Parathyroid adenoma (tissue), 2 donors: ENCODE measurements at regions not wholly inside any gene's neighbourhood (a gene's known extent, or its start where the extent isn't known, plus 50 kb on each side); places are given as distances from the start of the nearest gene placed in this dataset.

ENCODE experiments used
- H2AFZ ChIP-seq: fragments of 300-600 bp; sonication (generic); one replicate; pipeline ENCODE4 v1.7.0; 2017; ENCODE audit warnings: antibody characterized with exemption, mild to moderate bottlenecking
- H3K27ac ChIP-seq: fragments of 300-600 bp; sonication (generic); one replicate; pipeline ENCODE4 v1.7.0; 2017
- H3K27me3 ChIP-seq: fragments of 300-600 bp; sonication (generic); one replicate; pipeline ENCODE4 v1.7.0; 2017; ENCODE audit warnings: low read length; ENCODE audit not compliant: control insufficient read depth, insufficient read depth
- H3K36me3 ChIP-seq: fragments of 300-600 bp; sonication (generic); one replicate; pipeline ENCODE4 v1.7.0; 2017; ENCODE audit warnings: low read length; ENCODE audit not compliant: control insufficient read depth, insufficient read depth
- H3K4me1 ChIP-seq: fragments of 300-600 bp; sonication (generic); one replicate; pipeline ENCODE4 v1.7.0; 2017; ENCODE audit warnings: control low read depth
- H3K4me2 ChIP-seq: fragments of 300-600 bp; sonication (generic); one replicate; pipeline ENCODE4 v1.7.0; 2017; ENCODE audit warnings: low read length
- H3K4me3 ChIP-seq: fragments of 300-600 bp; sonication (generic); one replicate; pipeline ENCODE4 v1.7.0; 2017; ENCODE audit warnings: low read depth, low read length
- H3K79me2 ChIP-seq: fragments of 300-600 bp; sonication (generic); one replicate; pipeline ENCODE4 v1.7.0; 2017; ENCODE audit warnings: control low read depth
- H3K9ac ChIP-seq: fragments of 300-600 bp; sonication (generic); one replicate; pipeline ENCODE4 v1.7.0; 2017; ENCODE audit warnings: mild to moderate bottlenecking
- H3K9me3 ChIP-seq: fragments of 300-600 bp; sonication (generic); one replicate; pipeline ENCODE4 v1.7.0; 2017; ENCODE audit warnings: low read length; ENCODE audit not compliant: control insufficient read depth
- CTCF ChIP-seq: fragments of 300-600 bp; sonication (generic); IDR thresholded peaks from one replicate; pipeline ENCODE4 v1.7.0; 2017; ENCODE audit warnings: antibody characterized with exemption, mild to moderate bottlenecking
- donor health status: primary hyperparathyroidism.

- H3K9me3 ChIP-seq, result no peaks in the 10 kb centered on the region
- no peak overlapping the region for H3K9ac ChIP-seq
- H3K27me3 ChIP-seq, result no peaks in the 10 kb centered on the region
- no peaks in the 10 kb centered on the region for H3K4me1 ChIP-seq
- no peak overlapping the region for H3K4me2 ChIP-seq
- no peak overlapping the region for H3K27ac ChIP-seq
- no peak overlapping the region for H3K4me3 ChIP-seq
- no peak for TF ChIP-seq CTCF
- H2AFZ ChIP-seq, result no peak overlapping the region
- H3K36me3 ChIP-seq, result no peaks in the 10 kb centered on the region
- no peaks in the 10 kb centered on the region for H3K79me2 ChIP-seq
Observed at GRCh38 chr5:72625332-72625731, 118.1 kb upstream of the ZNF366 start.

GRCh38 chr5:72624641-72625236 lies 117.5 kb upstream of the ZNF366 start:
- Histone ChIP-seq H3K36me3 (no peaks in the 10 kb centered on the region), H3K9ac (no peak overlapping the region), H3K4me2 (no peak overlapping the region), H3K4me3 (no peak overlapping the region), H3K79me2 (no peaks in the 10 kb centered on the region), H3K27me3 (no peaks in the 10 kb centered on the region), H2AFZ (peak overlapping the region; percentile 9), H3K4me1 (no peaks in the 10 kb centered on the region), H3K9me3 (no peaks in the 10 kb centered on the region), H3K27ac (no peak overlapping the region)
- no peak for TF ChIP-seq CTCF

GRCh38 chr5:72623936-72624335 lies 116.7 kb upstream of the ZNF366 start:
- no peak overlapping the region for H3K4me2 ChIP-seq
- no peak overlapping the region for H3K9ac ChIP-seq
- H2AFZ ChIP-seq, result no peak overlapping the region
- no peak overlapping the region for H3K27ac ChIP-seq
- no peak for TF ChIP-seq CTCF
- no peaks in the 10 kb centered on the region for H3K9me3 ChIP-seq
- H3K79me2 ChIP-seq, result no peaks in the 10 kb centered on the region
- no peak overlapping the region for H3K4me3 ChIP-seq
- H3K27me3 ChIP-seq, result no peaks in the 10 kb centered on the region
- H3K4me1 ChIP-seq, result peaks cover 8% of the 10 kb centered on the region
- no peaks in the 10 kb centered on the region for H3K36me3 ChIP-seq

GRCh38 chr5:72623323-72623722 lies 116.1 kb upstream of the ZNF366 start:
- no peak overlapping the region for H3K27ac ChIP-seq
- no peaks in the 10 kb centered on the region for H3K27me3 ChIP-seq
- H3K9me3 ChIP-seq, result no peaks in the 10 kb centered on the region
- no peak for TF ChIP-seq CTCF
- no peaks in the 10 kb centered on the region for H3K36me3 ChIP-seq
- H3K4me2 ChIP-seq, result no peak overlapping the region
- peaks cover 11% of the 10 kb centered on the region for H3K4me1 ChIP-seq
- no peaks in the 10 kb centered on the region for H3K79me2 ChIP-seq
- H3K9ac ChIP-seq, result no peak overlapping the region
- H2AFZ ChIP-seq, result no peak overlapping the region
- no peak overlapping the region for H3K4me3 ChIP-seq

- no peak overlapping the region for H2AFZ ChIP-seq
- H3K9ac ChIP-seq, result no peak overlapping the region
- TF ChIP-seq CTCF, result no peak
- H3K36me3 ChIP-seq, result no peaks in the 10 kb centered on the region
- no peak overlapping the region for H3K4me2 ChIP-seq
- H3K4me1 ChIP-seq, result peaks cover 15% of the 10 kb centered on the region
- H3K27ac ChIP-seq, result no peak overlapping the region
- H3K9me3 ChIP-seq, result no peaks in the 10 kb centered on the region
- no peak overlapping the region for H3K4me3 ChIP-seq
- no peaks in the 10 kb centered on the region for H3K79me2 ChIP-seq
- no peaks in the 10 kb centered on the region for H3K27me3 ChIP-seq
Observed at GRCh38 chr5:72622170-72622760, 115.1 kb upstream of the ZNF366 start.
